Activated CD4-positive, CD25-positive, alpha-beta regulatory T cell (primary cell): ENCODE measurements at regions not wholly inside any gene's neighbourhood (a gene's known extent, or its start where the extent isn't known, plus 50 kb on each side); places are given as distances from the start of the nearest gene placed in this dataset.

Experiments used
- DNase-seq, 4 experiments: peaks; one replicate each; lab custom pipeline; 2025; lab: John Stamatoyannopoulos, UW

DNA sequence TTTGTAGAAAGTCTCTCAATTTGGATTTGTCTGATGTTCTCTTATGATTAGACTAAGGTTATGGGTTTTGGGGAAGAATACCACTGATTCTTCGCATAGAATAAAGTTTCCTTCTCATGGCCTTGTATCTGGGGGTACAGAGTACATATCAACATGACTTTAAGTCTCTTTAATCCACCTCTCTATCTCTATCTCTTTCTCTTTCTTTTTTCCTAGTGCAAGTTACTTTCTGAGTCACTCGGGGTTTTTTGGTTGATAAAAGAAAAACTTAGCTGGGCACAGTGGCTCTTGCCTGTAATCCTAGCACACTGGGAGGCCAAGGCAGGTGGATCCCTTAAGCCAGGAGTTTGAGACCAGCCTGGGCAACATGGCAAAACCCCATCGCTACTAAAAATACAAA, 100.1 kb upstream of the MAP4K3 start:
- DNase-seq = no peak

DNA sequence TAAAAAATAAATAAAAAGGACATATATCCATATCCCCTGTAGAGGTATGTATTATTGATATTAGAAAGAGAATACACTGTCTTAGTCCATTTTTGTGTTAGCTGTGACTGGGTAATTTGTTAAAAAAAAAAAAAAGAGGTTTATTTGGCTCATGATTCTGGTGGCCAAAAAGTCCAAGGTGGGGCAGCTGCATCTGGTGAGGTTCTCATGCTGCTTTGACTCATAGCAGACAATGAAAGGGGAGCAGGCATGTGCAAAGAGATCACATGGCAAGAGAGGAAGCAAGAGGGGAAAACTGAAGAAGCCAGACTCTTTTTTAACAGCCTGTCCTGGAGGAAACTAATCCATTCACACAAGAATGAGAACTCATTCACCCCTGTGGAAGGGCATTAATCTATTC, 101.6 kb upstream of the MAP4K3 start:
- no peak for DNase-seq

DNA sequence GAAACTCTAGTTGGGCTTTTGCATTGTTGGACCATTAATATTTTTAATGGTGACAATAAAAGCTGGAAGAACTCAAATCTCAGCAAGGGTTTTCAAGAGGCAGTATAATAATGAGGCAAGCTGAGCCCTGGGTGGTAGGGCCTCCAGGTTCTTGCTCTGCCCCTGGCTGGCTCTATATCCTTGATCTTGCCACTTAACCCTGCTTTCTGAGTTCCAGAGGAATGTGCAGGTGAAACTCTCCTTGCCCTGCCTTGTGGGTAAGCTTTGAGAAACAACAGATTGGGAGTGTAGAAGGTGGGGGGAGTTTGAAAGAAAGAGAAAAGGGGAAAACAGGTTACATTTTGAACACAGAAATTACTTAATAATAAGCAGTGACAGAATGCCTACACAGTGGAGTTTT, 103.3 kb upstream of the MAP4K3 start:
- no peak for DNase-seq

DNA sequence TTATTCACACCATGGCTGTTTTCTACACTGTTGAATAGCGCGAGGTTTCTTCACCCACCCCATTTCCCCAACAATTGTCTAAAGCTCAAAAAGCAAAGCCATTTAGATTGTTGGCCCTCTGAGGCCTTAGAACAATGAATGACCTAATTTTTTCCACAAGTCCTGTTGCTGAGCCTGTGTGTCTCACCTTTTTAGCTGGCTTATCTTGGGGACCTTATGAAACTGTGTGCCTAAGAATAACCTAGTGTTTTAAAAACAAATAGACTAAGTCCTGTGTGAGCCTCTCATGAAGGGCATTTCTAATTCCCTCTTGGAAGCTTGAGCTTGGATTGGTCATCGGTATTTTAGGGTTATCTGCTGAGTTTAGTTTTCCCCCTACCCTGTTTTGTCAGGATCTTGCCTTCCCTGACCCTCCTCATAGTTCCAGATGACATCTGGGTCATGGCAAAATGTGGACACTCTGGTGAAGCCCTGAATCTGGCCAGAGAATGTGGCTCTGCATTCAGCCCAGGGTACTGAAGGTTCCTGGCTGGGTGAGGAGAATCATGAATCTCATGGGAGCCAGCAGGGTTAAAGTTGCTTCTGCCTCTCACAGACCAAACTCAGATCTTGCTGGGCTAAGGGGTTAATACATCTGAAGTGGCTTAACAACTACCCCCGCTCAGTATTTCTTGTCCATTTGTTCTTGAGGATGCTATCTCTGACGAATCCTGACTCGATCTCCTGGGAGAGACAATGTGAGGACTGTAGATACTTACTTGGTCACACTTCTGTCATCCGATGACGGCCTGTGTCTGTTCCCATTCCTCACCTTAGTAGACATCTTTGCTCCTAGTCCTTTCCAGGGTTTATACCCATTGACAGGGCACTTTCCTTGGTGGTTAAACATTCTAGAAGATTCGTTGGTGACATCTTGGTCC, 104.2 kb upstream of the MAP4K3 start:
- no peak for DNase-seq

DNA sequence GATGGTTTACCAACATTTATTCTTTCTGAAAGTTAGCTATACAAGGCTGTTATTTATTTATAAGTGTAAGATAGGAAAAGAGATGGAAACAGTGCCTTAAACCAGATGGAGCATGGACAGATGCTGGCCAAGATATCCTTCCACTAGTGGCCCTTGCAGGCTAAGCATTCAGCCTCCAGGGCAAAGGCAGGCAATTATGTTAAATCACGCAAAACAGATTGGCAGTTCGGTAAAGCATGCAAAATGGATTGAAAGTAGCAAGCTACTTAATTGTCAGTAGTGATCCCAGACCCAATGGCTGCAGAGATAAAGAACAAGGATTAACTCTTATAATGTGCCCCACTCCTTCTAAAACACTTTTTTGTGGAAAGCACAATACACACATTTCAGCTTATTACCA, 105.4 kb upstream of the MAP4K3 start:
- DNase-seq = no peak

DNA sequence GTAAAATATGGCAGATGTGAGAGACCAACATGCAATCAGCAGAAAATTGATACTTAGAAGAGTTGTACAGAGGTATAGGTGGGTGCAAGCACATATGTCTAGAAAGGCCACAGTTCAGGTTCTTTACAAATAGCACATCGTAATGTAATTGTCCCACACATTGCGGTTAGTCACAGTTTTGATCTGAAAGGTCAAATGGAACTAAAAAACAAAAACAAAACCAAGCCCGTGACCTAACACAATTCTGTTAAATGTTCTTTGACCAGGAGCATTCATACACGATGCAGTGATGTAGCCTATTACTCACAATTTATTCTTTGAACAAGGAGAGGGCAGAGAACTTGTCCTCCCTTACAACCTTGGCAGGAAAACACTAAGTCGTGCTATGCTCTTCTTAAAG, 108.9 kb upstream of the MAP4K3 start:
- no peak for DNase-seq

DNA sequence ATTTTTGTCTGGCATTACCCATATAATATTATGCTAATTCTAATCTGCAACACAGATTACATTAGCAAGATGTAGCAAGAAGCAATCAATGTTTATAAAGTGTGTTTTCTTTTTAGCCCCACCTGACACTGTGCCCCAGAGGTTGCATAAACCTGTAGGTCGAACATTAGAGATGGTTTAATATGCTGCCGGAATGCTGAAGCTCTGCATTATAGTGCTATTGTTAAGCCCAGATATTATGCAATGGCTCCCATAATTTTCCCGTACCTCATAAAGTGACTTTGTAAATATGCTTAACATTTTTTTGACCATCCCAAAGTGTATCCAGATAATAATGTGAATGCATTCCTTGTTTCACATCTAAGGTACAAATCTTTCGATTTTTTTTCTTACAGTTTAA, 109.3 kb upstream of the MAP4K3 start:
- DNase-seq = no peak

DNA sequence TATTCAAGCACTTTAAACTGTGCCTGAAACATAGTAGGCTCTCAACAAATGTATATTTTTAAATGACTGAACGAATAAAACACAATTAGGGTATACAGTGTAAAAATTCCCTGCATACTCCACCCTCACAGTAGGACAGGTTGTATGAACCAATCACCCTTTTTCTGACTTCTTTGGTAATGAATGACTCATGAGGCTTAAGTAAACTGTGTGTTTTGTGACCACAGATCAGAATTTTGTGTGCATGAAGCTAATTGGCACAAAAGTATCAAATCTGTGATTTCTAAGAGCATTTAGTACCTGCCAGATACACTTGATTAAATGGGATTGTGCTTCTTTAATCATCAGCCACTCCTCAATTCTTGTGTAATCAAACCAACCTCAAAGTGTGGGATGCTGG, 109.9 kb upstream of the MAP4K3 start:
- DNase-seq = no peak

DNA sequence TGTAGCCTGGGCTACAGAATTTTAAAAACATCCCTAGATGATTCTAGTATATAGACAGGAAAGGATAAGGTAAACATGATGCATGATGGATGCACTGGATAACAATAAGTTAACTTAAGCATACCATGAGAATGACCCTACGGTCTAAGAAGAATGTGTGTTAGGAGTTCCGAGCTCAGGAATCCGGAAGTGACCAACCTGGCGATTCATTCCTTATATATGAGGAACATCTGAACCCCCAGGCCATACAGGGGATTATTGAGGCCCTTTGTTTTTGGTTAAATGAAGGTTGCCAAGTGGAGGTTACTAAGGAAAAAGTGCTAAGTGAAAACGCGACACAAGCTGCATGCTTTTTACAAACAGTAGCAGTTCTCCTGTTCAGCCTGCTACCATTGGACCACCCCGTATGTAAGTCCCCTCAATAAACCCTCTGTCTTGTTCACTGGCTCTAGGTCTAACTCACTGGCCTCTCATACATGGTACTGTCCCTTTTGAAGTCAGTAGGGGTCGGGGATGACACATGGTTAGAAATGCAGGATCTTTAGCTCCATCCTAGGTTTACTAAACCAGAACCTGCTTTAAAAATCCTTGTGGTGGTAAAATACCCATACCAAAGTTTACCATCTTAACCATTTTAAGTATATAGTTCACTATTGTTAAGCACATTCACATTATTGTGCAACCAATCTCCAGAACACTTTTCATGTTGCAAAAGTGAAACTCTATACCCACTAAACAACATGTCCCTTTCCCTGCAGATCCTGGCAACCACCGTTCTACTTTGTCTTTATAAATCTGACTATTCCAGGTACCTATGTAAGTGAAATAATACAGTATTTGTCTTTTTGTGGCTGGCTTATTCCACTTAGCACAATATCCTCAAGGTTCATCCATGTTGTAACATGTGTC, 111.0 kb upstream of the MAP4K3 start:
- no peak for DNase-seq

DNA sequence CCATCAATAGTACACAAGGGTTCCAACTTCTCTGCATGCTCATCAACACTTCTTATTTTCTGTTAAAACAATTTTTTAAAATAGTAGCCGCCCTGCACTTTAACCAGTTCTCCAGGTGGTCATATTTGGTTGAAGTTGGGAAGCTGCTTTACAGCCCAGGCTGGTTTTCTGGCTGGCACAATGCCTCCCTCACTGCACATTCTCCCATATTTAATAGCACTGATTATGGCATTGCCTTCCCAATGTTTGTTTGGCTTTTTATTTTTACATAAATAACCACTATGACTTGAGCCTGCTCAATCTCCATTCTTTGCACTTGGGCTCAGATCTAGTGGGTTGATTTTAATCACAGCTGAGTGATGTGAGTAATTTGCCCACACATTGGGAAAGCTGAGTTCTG, 111.9 kb upstream of the MAP4K3 start:
- DNase-seq = no peak

DNA sequence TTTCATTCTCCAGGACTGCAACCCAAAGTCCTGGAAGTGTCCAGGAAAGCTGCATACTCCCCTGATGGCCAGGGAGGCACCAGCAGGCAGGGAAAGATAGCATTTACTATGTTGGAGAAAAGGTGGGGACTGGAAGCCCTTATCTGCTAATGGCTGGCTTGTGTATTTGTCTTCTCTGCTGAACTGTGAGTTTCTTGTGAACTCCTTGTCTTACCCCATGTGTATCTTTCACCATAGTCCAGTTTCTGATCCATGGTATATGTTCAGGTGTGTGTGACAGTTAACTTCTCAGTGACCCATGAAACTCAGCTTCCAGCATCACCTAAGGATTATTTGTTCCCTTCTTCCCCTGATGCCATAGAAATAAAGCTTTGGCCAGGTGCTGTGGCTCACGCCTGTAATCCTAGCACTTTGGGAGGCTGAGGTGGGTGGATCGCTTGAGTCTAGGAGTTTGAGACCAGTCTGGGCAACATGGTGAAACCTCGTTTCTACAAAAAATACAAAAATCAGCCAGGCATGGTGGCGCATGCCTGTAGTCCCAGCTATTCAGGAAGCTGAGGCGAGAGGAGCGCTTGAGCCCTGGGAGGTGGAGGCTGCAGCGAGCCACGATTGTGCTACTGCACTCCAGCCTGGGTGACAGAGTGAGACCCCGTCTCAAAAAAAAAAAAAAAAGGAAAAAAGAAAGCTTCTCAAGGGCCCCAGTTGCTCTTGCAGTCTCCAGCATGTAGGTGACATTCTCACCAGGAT, 112.8 kb upstream of the MAP4K3 start:
- DNase-seq = no peak

DNA sequence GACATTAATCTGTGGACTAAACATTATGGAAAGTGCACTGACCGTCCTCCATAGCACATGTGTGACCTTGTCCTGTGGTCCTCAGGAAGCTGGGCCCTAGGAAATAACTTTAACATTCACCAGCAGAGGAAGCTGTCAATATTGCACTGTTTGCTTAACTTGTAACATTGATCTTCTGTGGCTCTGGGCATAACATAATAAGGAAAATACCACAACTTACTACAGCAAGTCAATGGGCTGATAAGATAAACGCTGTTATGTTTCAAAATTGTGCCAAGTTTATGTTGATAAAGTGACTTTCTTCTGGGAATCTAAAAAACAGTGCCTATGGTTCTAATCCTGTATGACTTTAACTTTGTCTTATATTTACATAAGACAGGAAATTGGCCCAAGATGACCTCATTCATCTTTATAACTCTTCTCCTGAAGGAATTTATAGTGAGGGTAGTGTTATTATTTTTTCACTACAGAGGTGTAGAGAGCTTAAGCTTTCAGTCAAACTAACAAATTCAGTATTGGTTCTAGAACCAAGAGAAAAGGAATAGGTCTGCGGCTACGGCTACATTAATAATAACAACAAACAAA, 113.7 kb upstream of the MAP4K3 start:
- no peak for DNase-seq

DNA sequence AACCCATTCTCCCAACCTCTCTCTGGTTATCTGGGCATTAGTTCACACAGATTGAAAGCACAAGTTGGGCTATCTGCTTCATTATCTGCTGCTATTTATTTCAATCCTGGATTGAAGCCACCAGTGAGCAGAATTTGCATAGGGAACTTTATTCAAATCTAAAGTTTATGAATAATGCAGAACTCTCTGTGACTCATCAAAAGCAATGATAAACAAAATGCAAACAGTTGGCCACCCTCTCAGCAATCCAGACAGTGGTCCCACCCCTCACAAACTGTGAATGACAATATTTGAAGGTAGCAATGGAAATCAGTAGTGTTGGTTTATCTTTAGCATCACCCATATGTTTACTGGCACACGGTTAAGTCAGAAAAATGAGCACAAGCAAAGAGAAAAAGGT, 106.8 kb upstream of the TMEM178A start:
- DNase-seq = no peak

DNA sequence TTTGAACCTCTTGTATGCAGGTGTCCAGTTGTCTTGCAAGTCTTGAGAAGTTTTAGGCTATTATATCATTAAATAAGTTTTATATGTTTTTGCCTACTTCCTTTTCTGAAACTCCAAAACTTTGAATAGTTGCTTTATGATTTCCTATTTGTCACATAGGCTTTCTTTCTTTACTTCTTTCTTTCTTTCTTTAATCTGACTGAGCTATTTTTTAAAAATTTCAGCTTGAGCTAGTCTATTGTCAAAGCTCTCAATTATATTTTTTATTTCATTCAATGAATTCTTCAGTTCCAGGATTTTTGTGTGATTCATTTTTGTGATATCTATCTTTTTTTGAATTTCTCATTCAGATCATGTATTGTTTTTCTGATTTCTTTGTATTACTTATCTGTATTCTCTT, 102.1 kb upstream of the TMEM178A start:
- DNase-seq = no peak

DNA sequence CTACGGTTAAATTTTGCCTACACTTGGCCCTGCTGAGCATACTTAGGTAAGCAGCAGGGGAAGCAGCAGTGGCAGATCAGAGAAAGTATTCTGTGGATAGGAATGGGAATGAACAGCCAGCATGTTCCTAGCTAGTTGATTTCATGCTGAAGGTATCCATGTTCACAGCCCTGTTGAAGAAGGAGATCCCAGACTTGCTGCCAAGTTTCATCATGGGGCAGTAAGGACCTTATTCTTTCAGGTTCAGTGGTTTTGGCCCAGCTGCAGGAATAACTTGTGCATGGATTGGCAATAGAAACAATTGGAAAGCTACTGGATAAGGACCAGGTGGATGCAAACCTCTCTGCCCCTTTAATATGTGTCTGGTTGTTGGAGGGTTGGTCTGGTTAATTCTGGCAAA, 98.2 kb upstream of the TMEM178A start:
- DNase-seq = no peak

DNA sequence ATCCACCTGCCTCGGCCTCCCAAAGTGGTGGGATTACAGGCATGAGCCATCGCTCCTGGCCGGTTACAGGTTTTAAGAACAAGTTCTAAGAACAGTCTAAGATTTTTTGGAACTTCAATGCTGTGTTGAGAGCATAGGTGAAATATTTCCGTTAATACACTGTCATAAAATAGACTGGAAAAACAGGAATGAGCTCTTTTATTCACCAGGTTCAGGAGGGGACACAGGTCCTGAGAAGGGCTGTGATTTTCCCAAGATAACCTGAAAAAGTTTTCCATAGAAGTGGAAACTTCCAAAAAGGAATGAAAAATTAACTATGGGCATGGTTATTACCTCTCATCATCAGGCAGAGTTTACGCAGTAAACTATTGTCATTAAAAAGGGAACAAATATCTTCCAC, 97.6 kb upstream of the TMEM178A start:
- DNase-seq = no peak

DNA sequence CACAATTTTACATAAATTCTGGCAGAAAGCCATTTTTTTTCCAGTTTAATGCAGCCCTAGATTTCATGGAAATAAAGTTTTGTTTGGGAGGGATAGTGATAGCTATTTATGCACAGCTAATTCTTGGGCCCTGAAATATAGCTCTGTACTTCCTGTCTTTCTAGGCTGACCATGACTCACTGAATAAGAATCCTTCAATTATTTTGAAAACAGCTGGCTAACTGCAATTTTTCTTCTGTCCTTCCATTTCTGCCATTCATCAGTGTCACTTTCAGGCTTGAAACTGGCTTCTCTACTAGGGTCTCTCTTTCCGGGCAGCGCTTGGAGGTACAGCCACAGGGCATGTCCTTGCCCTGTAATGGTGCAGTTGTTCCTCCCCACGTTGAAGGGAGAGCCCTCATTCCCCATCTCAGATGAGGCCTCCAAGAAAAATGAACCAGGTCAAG, 97.1 kb upstream of the TMEM178A start:
- DNase-seq = no peak

DNA sequence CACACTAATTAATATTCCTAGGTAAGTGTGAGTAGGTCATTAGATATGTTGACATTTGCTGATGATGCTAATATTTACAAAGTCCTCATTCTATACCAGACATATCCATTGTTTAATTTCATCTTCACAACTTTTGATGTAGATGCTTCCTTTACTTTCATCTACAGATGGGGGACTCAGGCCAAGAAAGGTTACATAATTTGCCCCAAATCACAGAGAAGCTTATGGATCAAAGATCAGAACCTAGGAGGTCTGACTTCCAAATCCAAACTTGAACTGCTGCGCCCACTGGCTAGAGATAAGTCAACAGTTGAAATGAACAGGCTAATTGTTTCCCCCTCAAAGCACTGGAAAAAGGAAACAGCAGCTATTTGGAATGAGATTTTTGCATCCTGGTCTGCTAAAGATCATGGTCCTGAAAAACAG, 95.6 kb upstream of the TMEM178A start:
- DNase-seq = no peak

DNA sequence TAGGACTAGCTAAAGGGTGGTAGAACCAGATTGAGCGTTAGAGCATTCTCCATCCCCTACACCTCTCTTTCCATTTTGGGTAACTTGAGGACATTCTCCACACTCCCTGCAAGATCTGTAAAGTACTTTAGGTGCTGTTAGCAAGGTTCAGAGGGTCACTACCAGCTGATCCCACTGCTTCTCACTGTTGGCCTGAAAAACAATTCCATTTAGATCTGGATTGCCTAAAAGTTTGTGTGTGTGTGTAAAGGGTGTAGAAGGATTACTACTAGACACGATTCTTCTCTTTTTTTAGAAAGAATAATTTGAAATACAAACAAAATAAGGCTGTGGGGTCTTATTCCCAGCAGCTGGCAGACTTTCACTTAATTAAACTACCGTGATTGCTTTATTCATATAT, 95.1 kb upstream of the TMEM178A start:
- DNase-seq = no peak

DNA sequence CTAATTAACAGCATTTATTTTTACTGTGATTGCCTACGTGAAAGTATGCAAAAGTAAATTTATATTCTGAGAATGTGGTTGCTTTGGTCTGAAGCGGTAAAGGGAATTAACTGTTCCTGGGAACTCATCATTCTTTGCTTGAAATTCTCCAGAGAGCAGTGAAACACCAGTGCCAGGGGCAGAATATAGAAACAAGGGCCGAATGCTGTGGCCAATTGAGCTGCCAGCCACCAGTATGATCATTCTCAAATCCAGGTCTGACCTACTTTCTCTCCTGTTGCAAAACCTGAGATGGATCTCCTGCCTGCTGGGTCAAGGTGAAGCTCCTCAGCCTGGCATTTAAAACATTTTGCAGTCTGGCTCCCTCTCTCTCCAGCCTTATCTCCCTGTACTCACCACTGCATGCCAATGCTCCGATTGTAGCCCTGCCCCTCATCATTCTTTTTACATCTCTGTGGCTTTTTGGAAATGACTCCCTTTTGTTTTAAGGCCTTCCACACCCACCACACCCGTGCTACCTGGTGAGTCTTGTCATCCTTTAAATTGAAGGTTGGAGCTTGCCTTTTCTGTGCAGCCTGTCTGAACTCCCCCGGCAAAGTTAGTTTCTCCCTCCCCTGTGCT, 94.5 kb upstream of the TMEM178A start:
- no peak for DNase-seq

DNA sequence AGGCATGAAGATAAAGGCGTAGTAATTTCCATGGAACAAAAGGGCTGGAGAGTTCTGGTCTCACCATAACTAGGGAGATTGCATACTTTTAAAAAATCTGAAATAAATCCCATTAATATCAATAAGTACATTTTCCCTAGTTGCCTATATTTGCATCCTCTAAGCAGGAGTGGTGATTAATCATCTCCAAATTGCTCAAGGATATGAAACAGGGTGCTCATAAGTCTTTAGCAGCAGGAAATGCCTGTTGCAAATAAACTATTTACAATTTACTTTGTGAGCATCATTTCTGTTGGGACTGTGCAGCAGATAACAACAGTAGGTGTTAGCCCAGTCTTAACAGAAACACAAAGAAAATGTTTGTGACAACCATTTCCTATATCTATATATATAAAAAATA, 92.4 kb upstream of the TMEM178A start:
- DNase-seq = no peak
